Eye (tissue), 1 donor: ENCODE measurements at regions not wholly inside any gene's neighbourhood (a gene's known extent, or its start where the extent isn't known, plus 50 kb on each side); places are given as distances from the start of the nearest gene placed in this dataset.

Experiments
- DNase-seq: peaks from one replicate; pipeline ENCODE4 v3.0.0-alpha.2; 2015

DNA sequence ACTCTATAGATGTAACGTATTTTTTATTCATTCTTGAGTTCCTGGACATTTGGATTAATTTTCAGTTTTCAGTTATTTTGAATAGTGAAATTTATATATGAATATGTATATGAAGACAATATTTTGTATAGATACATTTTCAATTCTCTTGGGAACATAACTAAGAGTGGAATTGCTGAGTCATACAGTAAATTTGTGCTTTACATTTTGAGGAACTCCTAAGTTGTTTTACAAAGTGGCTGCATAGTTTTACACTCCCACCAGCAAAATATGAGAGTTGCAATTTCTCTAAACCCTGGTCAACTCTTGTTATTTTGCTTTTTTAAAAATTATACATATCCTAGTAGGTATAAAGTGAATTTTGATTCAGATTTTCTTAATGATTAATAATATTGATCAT is 1838.6 kb upstream of the SEL1L start:
- no peak for DNase-seq

DNA sequence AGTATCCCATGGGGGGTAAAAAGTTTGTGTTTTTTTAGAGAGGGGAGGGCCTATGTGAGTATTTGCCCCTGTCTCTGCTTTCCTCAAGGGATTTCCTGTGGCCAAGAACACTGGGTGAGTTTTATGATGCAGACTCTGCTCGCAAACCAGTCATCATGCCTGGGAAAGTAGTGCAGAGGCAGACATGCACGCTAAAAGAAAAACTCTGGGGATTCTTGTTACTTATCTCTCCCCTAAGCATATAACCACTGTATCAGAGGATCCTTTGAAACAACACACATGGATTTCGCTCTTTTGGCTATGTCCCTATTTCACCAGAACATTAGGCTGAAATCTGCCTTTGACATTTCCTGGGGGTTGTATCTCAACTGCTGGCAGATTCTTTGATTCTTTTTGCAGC is 1845.8 kb upstream of the SEL1L start:
- DNase-seq, result no peak

- DNase-seq, result no peak
Measured at GRCh38 chr14:83384253-83384652, 1850.6 kb upstream of the SEL1L start.

- no peak for DNase-seq
Measured at GRCh38 chr14:83395321-83395720, 1861.7 kb upstream of the SEL1L start.

GRCh38 chr14:83416476-83416875 is 1882.8 kb upstream of the SEL1L start:
- no peak for DNase-seq

DNA sequence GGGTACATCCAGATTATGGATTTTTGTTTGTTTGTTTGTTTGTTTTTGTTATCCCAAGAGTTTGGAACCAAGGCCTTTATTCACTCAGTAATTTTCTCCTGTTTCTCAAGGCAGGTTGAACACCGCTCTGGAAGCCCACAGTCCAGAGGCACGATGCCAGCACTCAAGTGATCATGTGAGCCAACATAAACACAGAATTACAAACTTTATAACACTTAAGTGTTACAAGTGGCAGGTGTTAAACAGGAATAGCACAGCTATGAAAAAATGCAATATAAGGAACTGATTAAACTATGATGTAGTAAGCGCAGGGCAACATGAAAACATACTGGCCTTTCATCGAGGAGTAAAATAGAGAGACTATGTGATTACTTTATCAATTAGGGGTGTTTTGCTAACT is 1885.8 kb upstream of the SEL1L start:
- no peak for DNase-seq

DNA sequence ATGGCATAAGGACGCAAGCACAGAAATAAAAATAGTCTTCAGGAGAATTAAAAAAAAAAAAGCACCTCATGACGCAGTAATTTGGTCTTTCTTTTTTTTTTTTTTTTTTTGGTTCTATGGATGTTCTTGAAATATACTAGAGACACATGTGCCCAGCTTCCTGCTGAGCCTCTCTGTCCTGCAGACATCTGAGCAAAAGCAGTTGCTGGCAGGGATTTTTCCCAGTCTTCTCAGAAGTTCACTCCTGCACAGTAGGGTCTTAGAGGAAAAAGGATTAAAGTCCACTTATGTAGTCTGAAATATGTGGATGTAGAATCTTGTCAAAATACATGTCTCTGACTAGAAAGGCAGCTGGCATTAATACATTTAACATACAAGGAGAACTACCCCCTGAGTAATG is 1888.1 kb upstream of the SEL1L start:
- DNase-seq, result peak; percentile 7

DNA sequence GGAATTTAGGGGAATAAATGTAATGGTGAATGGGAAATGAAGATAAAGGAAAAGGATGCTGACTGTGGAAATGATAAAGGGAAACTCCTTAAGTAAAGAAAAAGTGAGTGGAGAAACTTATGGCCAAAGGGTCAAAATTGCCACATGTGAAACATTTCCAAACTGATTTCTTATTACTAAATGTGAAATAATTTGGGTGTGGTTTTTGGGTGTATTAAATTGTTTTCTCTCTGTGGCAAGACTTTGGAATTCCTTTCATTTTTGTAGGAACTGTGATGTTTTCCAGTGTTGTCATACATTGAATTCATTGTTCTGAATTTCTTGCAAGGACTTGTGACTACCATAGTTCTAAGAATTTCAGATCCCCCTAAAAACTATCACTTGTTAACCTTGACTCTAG is 1891.5 kb upstream of the SEL1L start:
- no peak for DNase-seq

- no peak for DNase-seq
Measured at GRCh38 chr14:83425706-83426105, 1892.1 kb upstream of the SEL1L start.

DNA sequence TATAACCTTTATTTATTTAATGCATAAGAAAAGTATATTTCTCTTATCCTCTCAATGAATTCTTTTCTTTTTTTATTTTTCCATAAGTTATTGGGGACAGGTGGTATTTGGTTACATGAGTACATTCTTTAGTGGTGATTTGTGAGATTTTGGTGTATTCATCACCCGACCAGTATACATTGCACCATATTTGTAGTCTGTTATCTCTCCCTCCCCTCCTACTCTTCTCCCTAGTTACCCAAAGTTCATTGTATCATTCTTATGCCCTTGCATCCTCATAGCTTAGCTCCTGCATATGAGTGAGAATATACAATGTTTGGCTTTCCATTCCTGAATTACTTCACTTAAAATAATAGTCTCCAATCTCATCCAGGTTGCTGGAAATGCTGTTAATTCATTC is 1900.0 kb upstream of the SEL1L start:
- no peak for DNase-seq

GRCh38 chr14:83441801-83442200 is 1908.1 kb upstream of the SEL1L start:
- DNase-seq, result no peak

DNA sequence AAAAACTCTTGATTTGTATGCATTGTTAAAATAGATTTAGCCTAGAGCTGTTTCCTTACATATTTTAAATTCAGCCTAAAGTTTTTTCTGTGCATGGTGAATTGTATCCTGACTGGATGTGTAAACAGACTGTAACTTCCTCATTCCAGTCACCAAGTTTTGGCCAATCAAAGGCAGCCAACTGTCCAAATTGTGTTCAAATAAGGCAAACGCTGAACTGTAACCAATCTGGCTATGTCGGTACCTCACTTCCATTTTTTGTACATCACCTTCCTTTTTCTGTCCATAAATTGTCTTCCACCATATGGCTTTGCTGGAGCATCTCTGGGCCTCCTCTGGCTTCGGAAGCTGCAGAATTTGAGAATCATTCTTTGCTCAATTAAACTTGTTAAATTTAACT is 1921.9 kb upstream of the SEL1L start:
- DNase-seq, result no peak

- no peak for DNase-seq
Measured at GRCh38 chr14:83461521-83461920, 1927.9 kb upstream of the SEL1L start.

GRCh38 chr14:83462759-83463158 is 1929.1 kb upstream of the SEL1L start:
- no peak for DNase-seq

GRCh38 chr14:83463500-83464098 is 1929.9 kb upstream of the SEL1L start:
- DNase-seq, result peak; percentile 77

GRCh38 chr14:83467811-83468210 is 1934.2 kb upstream of the SEL1L start:
- DNase-seq, result peak; percentile 30

- DNase-seq, result peak; percentile 32
Measured at GRCh38 chr14:83470466-83470865, 1936.8 kb upstream of the SEL1L start.

GRCh38 chr14:83470959-83471695 is 1937.5 kb upstream of the SEL1L start:
- no peak for DNase-seq

GRCh38 chr14:83473416-83474235 is 1940.0 kb upstream of the SEL1L start:
- DNase-seq, result no peak

DNA sequence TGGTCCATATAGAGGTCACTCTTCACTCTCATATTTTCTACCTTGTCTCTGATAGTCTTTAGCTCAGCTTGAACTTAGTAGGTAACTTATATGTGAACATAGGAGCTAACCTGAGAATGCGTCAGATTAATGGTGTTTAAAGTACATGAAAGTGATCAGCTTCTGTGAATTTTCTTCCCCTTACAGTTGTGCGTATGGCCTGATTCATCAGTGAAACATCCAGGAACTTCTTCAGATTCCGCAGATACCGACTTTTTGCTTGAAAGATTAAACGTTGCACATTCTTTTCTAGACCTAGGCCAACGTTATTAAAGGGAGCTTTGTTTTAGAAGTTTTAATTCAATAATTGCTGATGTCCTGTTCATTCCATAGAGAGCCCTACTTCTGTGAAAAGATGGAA is 1945.1 kb upstream of the SEL1L start:
- no peak for DNase-seq

GRCh38 chr14:83483063-83483462 is 1949.4 kb upstream of the SEL1L start:
- no peak for DNase-seq

GRCh38 chr14:83485591-83485990 is 1951.9 kb upstream of the SEL1L start:
- no peak for DNase-seq

GRCh38 chr14:83491091-83491490 is 1957.4 kb upstream of the SEL1L start:
- DNase-seq, result no peak

DNA sequence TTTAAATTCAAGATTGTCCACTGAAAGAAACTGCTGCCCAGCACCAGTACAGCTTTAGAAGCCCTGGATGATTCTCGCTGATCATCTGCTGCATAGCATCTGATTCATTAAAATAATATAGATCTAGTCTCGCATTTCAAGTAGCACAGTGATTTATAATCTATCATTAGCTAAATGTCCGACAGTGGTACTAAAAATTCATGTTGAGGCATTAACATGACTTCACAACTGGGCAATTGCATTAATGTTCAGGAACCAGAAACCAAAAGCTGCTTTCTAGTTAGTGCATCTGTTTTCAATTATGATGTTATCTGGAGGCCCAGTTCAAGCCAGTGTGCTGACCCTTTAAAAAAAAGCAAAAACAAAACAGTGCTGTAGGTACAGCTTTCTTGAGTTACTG is 1987.2 kb upstream of the SEL1L start:
- peak; percentile 14 for DNase-seq
